ENCODE measurements at regions not wholly inside any gene's neighbourhood (a gene's known extent, or its start where the extent isn't known, plus 50 kb on each side); places are given as distances from the start of the nearest gene placed in this dataset.
"Not testable (repeated sequence)": the region's sequence is repeated elsewhere in the genome, so short reads cannot be mapped to it uniquely, and the experiment has no call there.

DNA sequence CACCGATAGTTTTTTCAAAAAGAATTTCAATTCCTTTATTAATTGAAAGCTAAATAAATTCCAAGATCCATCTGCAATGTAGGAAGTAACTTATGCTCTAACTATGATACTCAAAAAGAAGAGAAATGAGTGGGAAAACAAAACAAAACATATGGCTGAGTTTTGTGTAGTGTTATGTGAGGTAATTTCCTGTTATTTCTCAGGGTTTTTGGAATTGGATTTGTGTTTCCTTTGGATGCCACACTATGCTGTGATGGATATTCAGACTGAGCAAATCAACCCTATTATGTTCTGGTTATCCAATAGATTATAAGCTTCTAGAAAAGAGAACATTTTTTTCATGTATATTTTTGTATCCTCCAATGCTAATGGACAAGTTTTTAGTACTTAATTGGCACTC lies 73.4 kb upstream of the RAPGEF2 start:
- no peak for TF ChIP-seq BACH2 (CRISPR knock-in tag; IDR thresholded peaks at IDR 0.05; ENCODE audit: borderline replicate concordance)
- TF ChIP-seq ZFP30 (CRISPR knock-in tag; IDR thresholded peaks at IDR 0.05), result no peak
- TF ChIP-seq, protein P1, sequence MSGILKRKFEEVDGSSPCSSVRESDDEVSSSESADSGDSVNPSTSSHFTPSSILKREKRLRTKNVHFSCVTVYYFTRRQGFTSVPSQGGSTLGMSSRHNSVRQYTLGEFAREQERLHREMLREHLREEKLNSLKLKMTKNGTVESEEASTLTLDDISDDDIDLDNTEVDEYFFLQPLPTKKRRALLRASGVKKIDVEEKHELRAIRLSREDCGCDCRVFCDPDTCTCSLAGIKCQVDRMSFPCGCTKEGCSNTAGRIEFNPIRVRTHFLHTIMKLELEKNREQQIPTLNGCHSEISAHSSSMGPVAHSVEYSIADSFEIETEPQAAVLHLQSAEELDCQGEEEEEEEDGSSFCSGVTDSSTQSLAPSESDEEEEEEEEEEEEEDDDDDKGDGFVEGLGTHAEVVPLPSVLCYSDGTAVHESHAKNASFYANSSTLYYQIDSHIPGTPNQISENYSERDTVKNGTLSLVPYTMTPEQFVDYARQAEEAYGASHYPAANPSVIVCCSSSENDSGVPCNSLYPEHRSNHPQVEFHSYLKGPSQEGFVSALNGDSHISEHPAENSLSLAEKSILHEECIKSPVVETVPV (CRISPR knock-in tag; IDR thresholded peaks at IDR 0.05), result no peak
- no peak for TF ChIP-seq CSDC2 (CRISPR knock-in tag; IDR thresholded peaks at IDR 0.05)
- no peak for TF ChIP-seq ISL1 (CRISPR knock-in tag; IDR thresholded peaks at IDR 0.05)
- TF ChIP-seq, protein P2, sequence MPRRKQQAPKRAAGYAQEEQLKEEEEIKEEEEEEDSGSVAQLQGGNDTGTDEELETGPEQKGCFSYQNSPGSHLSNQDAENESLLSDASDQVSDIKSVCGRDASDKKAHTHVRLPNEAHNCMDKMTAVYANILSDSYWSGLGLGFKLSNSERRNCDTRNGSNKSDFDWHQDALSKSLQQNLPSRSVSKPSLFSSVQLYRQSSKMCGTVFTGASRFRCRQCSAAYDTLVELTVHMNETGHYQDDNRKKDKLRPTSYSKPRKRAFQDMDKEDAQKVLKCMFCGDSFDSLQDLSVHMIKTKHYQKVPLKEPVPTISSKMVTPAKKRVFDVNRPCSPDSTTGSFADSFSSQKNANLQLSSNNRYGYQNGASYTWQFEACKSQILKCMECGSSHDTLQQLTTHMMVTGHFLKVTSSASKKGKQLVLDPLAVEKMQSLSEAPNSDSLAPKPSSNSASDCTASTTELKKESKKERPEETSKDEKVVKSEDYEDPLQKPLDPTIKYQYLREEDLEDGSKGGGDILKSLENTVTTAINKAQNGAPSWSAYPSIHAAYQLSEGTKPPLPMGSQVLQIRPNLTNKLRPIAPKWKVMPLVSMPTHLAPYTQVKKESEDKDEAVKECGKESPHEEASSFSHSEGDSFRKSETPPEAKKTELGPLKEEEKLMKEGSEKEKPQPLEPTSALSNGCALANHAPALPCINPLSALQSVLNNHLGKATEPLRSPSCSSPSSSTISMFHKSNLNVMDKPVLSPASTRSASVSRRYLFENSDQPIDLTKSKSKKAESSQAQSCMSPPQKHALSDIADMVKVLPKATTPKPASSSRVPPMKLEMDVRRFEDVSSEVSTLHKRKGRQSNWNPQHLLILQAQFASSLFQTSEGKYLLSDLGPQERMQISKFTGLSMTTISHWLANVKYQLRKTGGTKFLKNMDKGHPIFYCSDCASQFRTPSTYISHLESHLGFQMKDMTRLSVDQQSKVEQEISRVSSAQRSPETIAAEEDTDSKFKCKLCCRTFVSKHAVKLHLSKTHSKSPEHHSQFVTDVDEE (CRISPR knock-in tag; IDR thresholded peaks at IDR 0.05), result no peak
- no peak for TF ChIP-seq SNAI2 (CRISPR knock-in tag; IDR thresholded peaks at IDR 0.05)
- TF ChIP-seq, protein P3, sequence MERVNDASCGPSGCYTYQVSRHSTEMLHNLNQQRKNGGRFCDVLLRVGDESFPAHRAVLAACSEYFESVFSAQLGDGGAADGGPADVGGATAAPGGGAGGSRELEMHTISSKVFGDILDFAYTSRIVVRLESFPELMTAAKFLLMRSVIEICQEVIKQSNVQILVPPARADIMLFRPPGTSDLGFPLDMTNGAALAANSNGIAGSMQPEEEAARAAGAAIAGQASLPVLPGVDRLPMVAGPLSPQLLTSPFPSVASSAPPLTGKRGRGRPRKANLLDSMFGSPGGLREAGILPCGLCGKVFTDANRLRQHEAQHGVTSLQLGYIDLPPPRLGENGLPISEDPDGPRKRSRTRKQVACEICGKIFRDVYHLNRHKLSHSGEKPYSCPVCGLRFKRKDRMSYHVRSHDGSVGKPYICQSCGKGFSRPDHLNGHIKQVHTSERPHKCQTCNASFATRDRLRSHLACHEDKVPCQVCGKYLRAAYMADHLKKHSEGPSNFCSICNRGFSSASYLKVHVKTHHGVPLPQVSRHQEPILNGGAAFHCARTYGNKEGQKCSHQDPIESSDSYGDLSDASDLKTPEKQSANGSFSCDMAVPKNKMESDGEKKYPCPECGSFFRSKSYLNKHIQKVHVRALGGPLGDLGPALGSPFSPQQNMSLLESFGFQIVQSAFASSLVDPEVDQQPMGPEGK (CRISPR knock-in tag; IDR thresholded peaks at IDR 0.05; ENCODE audit: borderline replicate concordance), result no peak
- no peak for TF ChIP-seq ARNTL (CRISPR knock-in tag; IDR thresholded peaks at IDR 0.05; ENCODE audit: borderline replicate concordance, low read depth)
- TF ChIP-seq TCF4 (CRISPR knock-in tag; IDR thresholded peaks at IDR 0.05; ENCODE audit: borderline replicate concordance), result no peak
- TF ChIP-seq, protein P4, sequence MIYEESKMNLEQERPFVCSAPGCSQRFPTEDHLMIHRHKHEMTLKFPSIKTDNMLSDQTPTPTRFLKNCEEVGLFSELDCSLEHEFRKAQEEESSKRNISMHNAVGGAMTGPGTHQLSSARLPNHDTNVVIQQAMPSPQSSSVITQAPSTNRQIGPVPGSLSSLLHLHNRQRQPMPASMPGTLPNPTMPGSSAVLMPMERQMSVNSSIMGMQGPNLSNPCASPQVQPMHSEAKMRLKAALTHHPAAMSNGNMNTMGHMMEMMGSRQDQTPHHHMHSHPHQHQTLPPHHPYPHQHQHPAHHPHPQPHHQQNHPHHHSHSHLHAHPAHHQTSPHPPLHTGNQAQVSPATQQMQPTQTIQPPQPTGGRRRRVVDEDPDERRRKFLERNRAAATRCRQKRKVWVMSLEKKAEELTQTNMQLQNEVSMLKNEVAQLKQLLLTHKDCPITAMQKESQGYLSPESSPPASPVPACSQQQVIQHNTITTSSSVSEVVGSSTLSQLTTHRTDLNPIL (CRISPR knock-in tag; IDR thresholded peaks at IDR 0.05; ENCODE audit: low read depth), result no peak
- no peak for TF ChIP-seq PPARA (CRISPR knock-in tag; IDR thresholded peaks at IDR 0.05; ENCODE audit: borderline replicate concordance)
- no peak for TF ChIP-seq ESRRG (CRISPR knock-in tag; IDR thresholded peaks at IDR 0.05)
- no peak for TF ChIP-seq ZFP3 (CRISPR knock-in tag; IDR thresholded peaks at IDR 0.05)
- TF ChIP-seq ZNF565 (CRISPR knock-in tag; conservative IDR thresholded peaks at IDR 0.05; ENCODE audit: low read depth), result no peak
- TF ChIP-seq ZC3H10 (CRISPR knock-in tag; IDR thresholded peaks at IDR 0.05), result no peak
- ATAC-seq, result no peak

DNA sequence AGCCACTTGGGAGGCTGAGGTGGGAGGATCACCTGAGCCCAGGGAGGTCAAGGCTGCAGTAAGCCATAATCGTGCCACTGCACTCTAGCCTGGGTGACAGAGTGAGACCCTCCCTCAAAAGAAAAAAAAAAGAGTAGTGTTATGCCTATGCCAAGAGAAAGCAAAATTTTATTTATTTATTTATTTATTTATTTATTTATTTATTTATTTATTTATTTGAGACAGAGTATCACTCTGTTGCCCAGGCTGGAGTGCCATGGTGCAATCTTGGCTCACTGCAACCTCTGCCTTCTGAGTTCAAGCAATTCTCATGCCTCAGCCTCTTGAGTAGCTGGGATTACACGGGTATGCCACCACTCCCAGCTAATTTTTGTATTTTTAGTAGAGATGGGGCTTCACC lies 72.6 kb upstream of the RAPGEF2 start:
- not testable (repeated sequence) for ATAC-seq

DNA sequence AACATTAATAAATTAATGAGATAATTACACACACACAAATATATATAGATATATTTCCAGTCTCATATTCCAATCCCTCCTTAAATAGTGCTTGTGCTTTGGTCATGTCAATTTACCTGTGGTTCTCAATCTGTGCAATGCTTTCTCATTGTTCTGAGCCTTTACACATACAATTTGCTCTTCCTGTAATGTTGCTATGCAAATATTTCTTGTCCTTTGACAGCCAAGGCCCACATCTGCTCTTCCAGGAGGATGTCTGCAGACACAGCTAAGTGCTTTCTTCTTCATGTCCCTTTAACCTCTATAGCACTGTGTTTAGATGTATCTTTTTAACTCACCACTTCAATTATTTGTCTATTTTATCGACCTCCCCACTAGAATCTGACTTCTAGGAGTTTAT lies 67.3 kb upstream of the RAPGEF2 start:
- no peak for ATAC-seq
- TF ChIP-seq BACH2 (CRISPR knock-in tag; IDR thresholded peaks at IDR 0.05; ENCODE audit: borderline replicate concordance) (no peak), ZNF70 (CRISPR knock-in tag; IDR thresholded peaks at IDR 0.05) (no peak), PPARA (CRISPR knock-in tag; IDR thresholded peaks at IDR 0.05; ENCODE audit: borderline replicate concordance) (no peak), CSDC2 (CRISPR knock-in tag; IDR thresholded peaks at IDR 0.05) (no peak), ZNF565 (CRISPR knock-in tag; conservative IDR thresholded peaks at IDR 0.05; ENCODE audit: low read depth) (no peak), ZFP30 (CRISPR knock-in tag; IDR thresholded peaks at IDR 0.05) (no peak), SNAI2 (CRISPR knock-in tag; IDR thresholded peaks at IDR 0.05) (no peak), OSR1 (CRISPR knock-in tag; IDR thresholded peaks at IDR 0.05) (no peak), ZNF8 (CRISPR knock-in tag; IDR thresholded peaks at IDR 0.05) (no peak), TOX (CRISPR knock-in tag; IDR thresholded peaks at IDR 0.05; ENCODE audit: borderline replicate concordance) (no peak), RARB (CRISPR knock-in tag; IDR thresholded peaks at IDR 0.05) (no peak), TCF4 (CRISPR knock-in tag; IDR thresholded peaks at IDR 0.05; ENCODE audit: borderline replicate concordance) (no peak), ESRRG (CRISPR knock-in tag; IDR thresholded peaks at IDR 0.05) (no peak), ARNTL (CRISPR knock-in tag; IDR thresholded peaks at IDR 0.05; ENCODE audit: borderline replicate concordance, low read depth) (no peak), ZFP3 (CRISPR knock-in tag; IDR thresholded peaks at IDR 0.05) (no peak)
- TF ChIP-seq, protein P3 (CRISPR knock-in tag; IDR thresholded peaks at IDR 0.05; ENCODE audit: borderline replicate concordance), result no peak
- TF ChIP-seq, protein P4 (CRISPR knock-in tag; IDR thresholded peaks at IDR 0.05; ENCODE audit: low read depth), result no peak

Data from SK-N-SH treated with all-trans-retinoic acid at 6 μM for 48 hours (cell line).